OCI-LY7 (cell line): ENCODE measurements at regions not wholly inside any gene's neighbourhood (a gene's known extent, or its start where the extent isn't known, plus 50 kb on each side); places are given as distances from the start of the nearest gene placed in this dataset.

Source experiments
- BruUV-seq: library from RNA; stranded (reverse); fragments of 400-500 nt; replicated peaks from 2 replicates; lab custom pipeline; 2021; lab: Mats Ljungman, UMichigan
- CTCF ChIA-PET: fragments of 300-600 bp; sonication (Branson Sonifier 250); formaldehyde crosslinking; loops from one replicate; lab custom pipeline; 2022; ENCODE audit warnings: antibody characterized with exemption; ENCODE audit not compliant: unreplicated experiment; lab: Charles Lee
- POLR2A ChIA-PET: fragments of 300-600 bp; sonication (Branson Sonifier 250); formaldehyde crosslinking; loops from one replicate; lab custom pipeline; 2022; ENCODE audit warnings: antibody characterized with exemption; lab: Charles Lee
- DNase-seq: peaks from one replicate; pipeline ENCODE4 v3.0.0-alpha.2; 2015; ENCODE audit warnings: low spot score
- H2AFZ ChIP-seq: fragments of 200-600 bp; sonication (generic), shearing (Covaris generic); 2 replicates; pipeline ENCODE4 v1.6.1; 2014; ENCODE audit warnings: mild to moderate bottlenecking, antibody characterized with exemption, low read length, moderate library complexity
- H3K27ac ChIP-seq: fragments of 200-600 bp; sonication (generic); 2 replicates; pipeline ENCODE4 v1.5.1; 2014; ENCODE audit warnings: mixed run types, low read depth, mild to moderate bottlenecking, moderate library complexity, low read length, inconsistent platforms; ENCODE audit not compliant: poor library complexity, severe bottlenecking
- H3K36me3 ChIP-seq: fragments of 200-600 bp; sonication (generic); 2 replicates; pipeline ENCODE4 v1.6.1; 2014; ENCODE audit warnings: mild to moderate bottlenecking, antibody characterized with exemption, low read length, moderate library complexity, mixed read lengths; ENCODE audit not compliant: insufficient read depth
- H3K4me1 ChIP-seq: fragments of 200-600 bp; sonication (generic); 2 replicates; pipeline ENCODE4 v1.5.1; 2014; ENCODE audit warnings: mild to moderate bottlenecking, low read length; ENCODE audit not compliant: insufficient read depth, poor library complexity, severe bottlenecking
- H3K4me2 ChIP-seq: fragments of 200-600 bp; sonication (generic); 2 replicates; pipeline ENCODE4 v1.6.1; 2014; ENCODE audit warnings: mild to moderate bottlenecking, low read length
- H3K4me3 ChIP-seq: fragments of 200-600 bp; sonication (generic); 2 replicates; pipeline ENCODE4 v1.5.1; 2014; ENCODE audit warnings: mild to moderate bottlenecking, low read depth, low read length; ENCODE audit not compliant: poor library complexity, severe bottlenecking
- H3K79me2 ChIP-seq: fragments of 200-600 bp; sonication (generic); 2 replicates; pipeline ENCODE4 v1.6.1; 2016; ENCODE audit warnings: low read depth, mild to moderate bottlenecking, low read length, moderate library complexity, mixed read lengths; ENCODE audit not compliant: insufficient read depth
- H3K9me2 ChIP-seq: fragments of 200-600 bp; sonication (generic); 2 replicates; pipeline ENCODE4 v1.6.1; 2016; ENCODE audit warnings: mild to moderate bottlenecking, low read length, mixed read lengths; ENCODE audit not compliant: insufficient read depth
- H3K9me3 ChIP-seq: fragments of 200-600 bp; sonication (generic); 2 replicates; pipeline ENCODE4 v1.6.1; 2014; ENCODE audit warnings: mild to moderate bottlenecking, mixed run types, low read length, mixed read lengths
- H4K20me1 ChIP-seq: fragments of 200-600 bp; sonication (generic); 2 replicates; pipeline ENCODE4 v1.6.1; 2014; ENCODE audit warnings: mild to moderate bottlenecking, antibody characterized with exemption, low read length, moderate library complexity, mixed read lengths; ENCODE audit not compliant: insufficient read depth
- CTCF ChIP-seq: fragments of 200-600 bp; sonication (generic); conservative IDR thresholded peaks from 2 replicates; pipeline ENCODE4 v1.5.1; 2014; ENCODE audit warnings: mild to moderate bottlenecking, antibody characterized with exemption, low read length, moderate library complexity, mixed read lengths
- EZH2phosphoT487 ChIP-seq: fragments of 200-600 bp; sonication (generic); IDR thresholded peaks from 2 replicates; pipeline ENCODE4 v1.6.1; 2018; ENCODE audit warnings: low read depth, borderline replicate concordance, mild to moderate bottlenecking, mixed run types, antibody characterized with exemption, low read length, moderate library complexity, mixed read lengths
- intact Hi-C: fragments of 100-400 bp; cut with micrococcal nuclease; formaldehyde crosslinking; loops from one replicate; pipeline ENCODE4 v1.10.0; 2022; ENCODE audit not compliant: unreplicated experiment

DNA sequence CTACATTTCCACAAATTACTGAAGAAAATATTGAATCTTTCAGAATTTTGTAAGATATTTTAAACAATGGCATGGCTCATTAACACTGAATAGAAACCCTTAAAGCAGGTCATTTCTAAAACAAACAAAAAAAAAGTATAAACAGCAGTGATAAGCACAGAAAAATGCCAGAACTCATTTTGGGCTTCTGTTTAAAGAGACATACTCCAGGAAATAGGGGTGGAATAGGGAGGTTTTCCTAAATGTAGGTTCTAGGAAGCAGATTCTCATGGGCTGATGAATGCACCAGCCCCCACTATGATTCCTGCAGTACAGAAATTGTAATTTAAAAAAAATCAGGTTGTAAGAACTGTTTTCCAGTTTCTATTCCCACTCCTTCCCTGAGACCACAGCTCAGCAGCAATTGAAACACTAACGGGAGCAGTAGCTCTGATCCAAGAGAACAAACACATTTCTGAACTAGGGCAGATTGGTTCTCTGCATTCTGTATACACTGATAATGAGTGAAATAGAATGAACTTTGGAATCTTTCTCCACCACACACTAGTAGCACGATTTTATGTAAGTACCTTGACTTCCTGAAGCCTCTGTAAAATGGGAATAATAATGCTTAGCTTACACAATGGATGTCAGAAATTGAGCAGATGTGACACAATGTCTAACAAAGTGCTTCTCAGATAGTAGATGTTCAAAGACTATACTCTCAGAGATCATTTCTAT, 115.6 kb upstream of the TMTC1 start:
- no peak for TF ChIP-seq EZH2phosphoT487
- no peak for TF ChIP-seq CTCF
- no peaks in the 10 kb centered on the region for H3K36me3 ChIP-seq
- no peaks in the 10 kb centered on the region for H3K79me2 ChIP-seq
- BruUV-seq, result no TSS peak
- no peaks in the 10 kb centered on the region for H3K9me2 ChIP-seq
- H3K27ac ChIP-seq, result no peak overlapping the region
- H3K4me1 ChIP-seq, result no peaks in the 10 kb centered on the region
- H3K9me3 ChIP-seq, result no peaks in the 10 kb centered on the region
- no peak overlapping the region for H3K4me3 ChIP-seq
- H3K4me2 ChIP-seq, result no peak overlapping the region
- DNase-seq, result no peak
- intact Hi-C loops, result no loop called here
- CTCF ChIA-PET, result no interaction called here
- H4K20me1 ChIP-seq, result no peaks in the 10 kb centered on the region
- POLR2A ChIA-PET, result no interaction called here
- H2AFZ ChIP-seq, result no peak overlapping the region

DNA sequence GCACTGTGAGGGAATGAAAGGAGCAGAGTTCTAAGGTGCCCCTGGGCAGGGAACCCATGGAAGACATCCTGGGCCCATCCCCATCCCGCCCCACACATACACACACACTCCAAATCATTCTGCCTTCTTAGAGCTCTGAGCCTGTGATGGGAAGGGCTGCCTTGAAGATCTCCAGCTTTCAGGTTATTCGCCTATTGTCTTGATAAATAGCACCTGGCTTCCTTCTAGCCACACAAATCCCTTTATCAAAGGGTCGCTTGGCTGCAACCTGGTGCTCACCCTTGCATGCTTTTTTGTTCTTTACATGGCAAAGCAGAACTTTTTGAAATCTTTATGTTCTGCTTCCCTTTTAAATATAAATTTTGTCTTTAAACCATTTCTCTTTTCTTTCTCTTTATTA, 112.2 kb upstream of the TMTC1 start:
- Histone ChIP-seq H3K27ac (no peak overlapping the region), H4K20me1 (no peaks in the 10 kb centered on the region), H3K4me1 (no peaks in the 10 kb centered on the region), H3K4me3 (no peak overlapping the region), H3K36me3 (no peaks in the 10 kb centered on the region), H3K79me2 (no peaks in the 10 kb centered on the region), H2AFZ (no peak overlapping the region), H3K9me3 (no peaks in the 10 kb centered on the region), H3K9me2 (no peaks in the 10 kb centered on the region), H3K4me2 (no peak overlapping the region)
- POLR2A ChIA-PET, result no interaction called here
- TF ChIP-seq EZH2phosphoT487, result no peak
- no peak for TF ChIP-seq CTCF
- CTCF ChIA-PET, result no interaction called here
- BruUV-seq, result no TSS peak
- DNase-seq, result no peak
- intact Hi-C loops, result no loop called here

GRCh38 chr12:29893002-29893401, 109.3 kb upstream of the TMTC1 start:
- TF ChIP-seq EZH2phosphoT487 (no peak), CTCF (no peak)
- CTCF ChIA-PET, result no interaction called here
- POLR2A ChIA-PET, result no interaction called here

More at GRCh38 chr12:29893002-29893401, 109.3 kb upstream of the TMTC1 start:
- Histone ChIP-seq H3K36me3 (no peaks in the 10 kb centered on the region), H3K9me2 (no peaks in the 10 kb centered on the region), H3K4me3 (no peak overlapping the region), H3K4me2 (no peak overlapping the region), H4K20me1 (no peaks in the 10 kb centered on the region), H3K9me3 (no peaks in the 10 kb centered on the region), H2AFZ (no peak overlapping the region), H3K4me1 (no peaks in the 10 kb centered on the region), H3K27ac (no peak overlapping the region), H3K79me2 (no peaks in the 10 kb centered on the region)
- intact Hi-C loops, result no loop called here
- BruUV-seq, result no TSS peak
- no peak for DNase-seq
